HepG2 (cell line): ENCODE measurements at regions not wholly inside any gene's neighbourhood (a gene's known extent, or its start where the extent isn't known, plus 50 kb on each side); places are given as distances from the start of the nearest gene placed in this dataset.

Experiments
- ATAC-seq: fragments of 200-7000 bp; cut with Tn5 transposase; 3 replicates; pipeline ENCODE4 v1.9.1; 2020; ENCODE audit warnings: mild to moderate bottlenecking, moderate library complexity
- BruUV-seq: library from RNA; stranded (reverse); fragments of 400-500 nt; replicated peaks from 2 replicates; lab custom pipeline; 2021; lab: Mats Ljungman, UMichigan
- CTCF ChIA-PET: fragments of 300-600 bp; formaldehyde crosslinking; extraction: SDS; loops from one replicate; lab custom pipeline; 2021; ENCODE audit warnings: low total read pairs, inconsistent platforms, low intra/inter-chr PET ratio; lab: Yijun Ruan, JAX
- POLR2A ChIA-PET: fragments of 350-600 bp; sonication (Branson Sonifier 250); formaldehyde crosslinking; loops from one replicate; lab custom pipeline; 2020; ENCODE audit warnings: antibody characterized with exemption, inconsistent platforms; lab: Yijun Ruan, JAX
- DNase-seq: peaks from one replicate; pipeline ENCODE4 v3.0.0-alpha.2; 2015; ENCODE audit warnings: low spot score
- FAIRE-seq: peaks from 3 replicates; lab custom pipeline; 2011; peaks lifted over from hg19 to GRCh38; lab: Jason Lieb, UNC
- H2AFZ ChIP-seq: one replicate; pipeline ENCODE4 v1.6.1; 2011; ENCODE audit warnings: low read length, inconsistent platforms
- H3K27ac ChIP-seq: fragments of 300-600 bp; 3 replicates; pipeline ENCODE4 v1.8.0; 2011; ENCODE audit warnings: mixed run types, mild to moderate bottlenecking, mixed read lengths, low read length, inconsistent platforms; ENCODE audit not compliant: insufficient read depth; ENCODE audit errors: extremely low read length
- H3K27me3 ChIP-seq, 2 experiments: fragments of 200-600 bp in 1 of 2; 2 replicates in 1 of 2; 3 replicates in 1 of 2; pipeline versions ENCODE4 v1.6.0 to v1.8.0; 2011; ENCODE audit warnings: low read length in 2 of 2, mild to moderate bottlenecking in 2 of 2, moderate library complexity in 2 of 2, inconsistent platforms in 1 of 2; ENCODE audit not compliant: insufficient read depth in 2 of 2, control insufficient read depth in 1 of 2
- H3K36me3 ChIP-seq, 2 experiments: fragments of 200-600 bp in 1 of 2; replicated peaks in 1 of 2; 2 replicates in 1 of 2; 3 replicates in 1 of 2; pipeline versions ENCODE4 v1.5.1 to v1.8.0; 2011; ENCODE audit warnings: low read length in 2 of 2, inconsistent platforms in 1 of 2; ENCODE audit not compliant: insufficient read depth in 2 of 2, control insufficient read depth in 1 of 2
- H3K4me1 ChIP-seq: 2 replicates; pipeline ENCODE4 v1.5.1; 2012; ENCODE audit warnings: low read length, inconsistent platforms; ENCODE audit not compliant: insufficient read depth
- H3K4me2 ChIP-seq: 2 replicates; pipeline ENCODE4 v1.6.0; 2011; ENCODE audit warnings: low read depth, low read length, inconsistent platforms
- H3K4me3 ChIP-seq, 3 experiments: fragments of 200-600 bp in 1 of 3; sonication (generic), shearing (Covaris generic) in 1 of 3; replicated peaks in 1 of 3; 2 replicates each; pipeline ENCODE4 v1.5.1; 2011 to 2016; ENCODE audit warnings: low read length in 3 of 3, inconsistent platforms in 2 of 3, low read depth in 2 of 3, mild to moderate bottlenecking in 2 of 3, control low read depth in 1 of 3, mixed read lengths in 1 of 3; ENCODE audit not compliant: insufficient read depth in 1 of 3
- H3K79me2 ChIP-seq: one replicate; pipeline ENCODE4 v1.6.1; 2011; ENCODE audit warnings: low read length, inconsistent platforms; ENCODE audit not compliant: insufficient read depth
- H3K9ac ChIP-seq: 2 replicates; pipeline ENCODE4 v1.6.0; 2011; ENCODE audit warnings: mild to moderate bottlenecking, low read depth, low read length, inconsistent platforms; ENCODE audit not compliant: insufficient read depth
- H3K9me3 ChIP-seq: 2 replicates; pipeline ENCODE4 v1.5.1; 2012; ENCODE audit warnings: mild to moderate bottlenecking, low read length
- H4K20me1 ChIP-seq: 2 replicates; pipeline ENCODE4 v1.6.0; 2011; ENCODE audit warnings: inconsistent platforms, mild to moderate bottlenecking, low read length, moderate library complexity; ENCODE audit not compliant: insufficient read depth
- GTF3A ChIP-seq: sonication (generic); formaldehyde crosslinking; conservative IDR thresholded peaks from 2 replicates; pipeline ENCODE4 v1.4.0; 2020; ENCODE audit warnings: mild to moderate bottlenecking, missing genetic modification reagents
- GZF1 ChIP-seq: sonication (generic); formaldehyde crosslinking; IDR thresholded peaks from 2 replicates; pipeline ENCODE4 v1.5.1; 2020; ENCODE audit warnings: mild to moderate bottlenecking, missing genetic modification reagents
- TCF7 ChIP-seq: sonication (generic); IDR thresholded peaks from 2 replicates; pipeline ENCODE4 v1.6.1; 2016; ENCODE audit warnings: antibody characterized with exemption, low read depth
- THAP11 ChIP-seq: IDR thresholded peaks from 2 replicates; pipeline ENCODE4 v1.6.1; 2016; ENCODE audit warnings: missing biosample characterization, missing genetic modification reagents
- TRIM22 ChIP-seq: fragments of 450-650 bp; IDR thresholded peaks from 2 replicates; pipeline ENCODE4 v1.6.1; 2017
- ZBTB49 ChIP-seq: sonication (generic); formaldehyde crosslinking; IDR thresholded peaks from 2 replicates; pipeline ENCODE4 v1.4.0; 2020; ENCODE audit warnings: missing genetic modification reagents, borderline replicate concordance
- ZIK1 ChIP-seq: sonication (generic); formaldehyde crosslinking; IDR thresholded peaks from 2 replicates; pipeline ENCODE4 v1.5.0; 2020; ENCODE audit warnings: mild to moderate bottlenecking, low read depth, missing genetic modification reagents, borderline replicate concordance
- ZNF530 ChIP-seq: sonication (generic); formaldehyde crosslinking; IDR thresholded peaks from 2 replicates; pipeline ENCODE4 v1.5.0; 2020; ENCODE audit warnings: low read depth, mild to moderate bottlenecking, missing genetic modification reagents
- WGBS: methylation state at CpG from one replicate; pipeline ENCODE4 v1.1.6; 2017; ENCODE audit warnings: low lambda C conversion rate; 5-methylcytosine and 5-hydroxymethylcytosine counted together
- in situ Hi-C: cut with HindIII; loops from 2 replicates; pipeline ENCODE4 v1.10.0; 2017; ENCODE audit warnings: low pct_unique_long_range_greater_than_20kb; ENCODE audit not compliant: extremely low pct_ligation_motif_present
- intact Hi-C: fragments of 100-400 bp; cut with micrococcal nuclease; formaldehyde crosslinking; loops from one replicate; pipeline ENCODE4 v1.10.0; 2022; ENCODE audit not compliant: unreplicated experiment
- TF ChIP-seq, protein P1 (sequence below): sonication (generic); formaldehyde crosslinking; IDR thresholded peaks from 2 replicates; pipeline ENCODE4 v1.9.0; 2021; ENCODE audit warnings: missing genetic modification reagents, borderline replicate concordance
- TF ChIP-seq, protein P2 (sequence below), 2 experiments: fragments of 450-650 bp in 1 of 2; sonication (generic) in 1 of 2; formaldehyde crosslinking; IDR thresholded peaks; 2 replicates each; pipeline versions ENCODE4 v1.5.0 to v1.8.0; 2020 to 2022; ENCODE audit warnings: mild to moderate bottlenecking in 1 of 2, missing genetic modification reagents in 1 of 2

GRCh38 chr13:105167385-105167784 lies 1368.1 kb downstream of the EFNB2 start (continued):
- TF ChIP-seq TRIM22 (no peak), ZNF530 (CRISPR knock-in tag) (no peak), ZIK1 (CRISPR knock-in tag) (no peak)
- TF ChIP-seq, protein P1, sequence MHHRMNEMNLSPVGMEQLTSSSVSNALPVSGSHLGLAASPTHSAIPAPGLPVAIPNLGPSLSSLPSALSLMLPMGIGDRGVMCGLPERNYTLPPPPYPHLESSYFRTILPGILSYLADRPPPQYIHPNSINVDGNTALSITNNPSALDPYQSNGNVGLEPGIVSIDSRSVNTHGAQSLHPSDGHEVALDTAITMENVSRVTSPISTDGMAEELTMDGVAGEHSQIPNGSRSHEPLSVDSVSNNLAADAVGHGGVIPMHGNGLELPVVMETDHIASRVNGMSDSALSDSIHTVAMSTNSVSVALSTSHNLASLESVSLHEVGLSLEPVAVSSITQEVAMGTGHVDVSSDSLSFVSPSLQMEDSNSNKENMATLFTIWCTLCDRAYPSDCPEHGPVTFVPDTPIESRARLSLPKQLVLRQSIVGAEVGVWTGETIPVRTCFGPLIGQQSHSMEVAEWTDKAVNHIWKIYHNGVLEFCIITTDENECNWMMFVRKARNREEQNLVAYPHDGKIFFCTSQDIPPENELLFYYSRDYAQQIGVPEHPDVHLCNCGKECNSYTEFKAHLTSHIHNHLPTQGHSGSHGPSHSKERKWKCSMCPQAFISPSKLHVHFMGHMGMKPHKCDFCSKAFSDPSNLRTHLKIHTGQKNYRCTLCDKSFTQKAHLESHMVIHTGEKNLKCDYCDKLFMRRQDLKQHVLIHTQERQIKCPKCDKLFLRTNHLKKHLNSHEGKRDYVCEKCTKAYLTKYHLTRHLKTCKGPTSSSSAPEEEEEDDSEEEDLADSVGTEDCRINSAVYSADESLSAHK (CRISPR knock-in tag) = no peak

DNA sequence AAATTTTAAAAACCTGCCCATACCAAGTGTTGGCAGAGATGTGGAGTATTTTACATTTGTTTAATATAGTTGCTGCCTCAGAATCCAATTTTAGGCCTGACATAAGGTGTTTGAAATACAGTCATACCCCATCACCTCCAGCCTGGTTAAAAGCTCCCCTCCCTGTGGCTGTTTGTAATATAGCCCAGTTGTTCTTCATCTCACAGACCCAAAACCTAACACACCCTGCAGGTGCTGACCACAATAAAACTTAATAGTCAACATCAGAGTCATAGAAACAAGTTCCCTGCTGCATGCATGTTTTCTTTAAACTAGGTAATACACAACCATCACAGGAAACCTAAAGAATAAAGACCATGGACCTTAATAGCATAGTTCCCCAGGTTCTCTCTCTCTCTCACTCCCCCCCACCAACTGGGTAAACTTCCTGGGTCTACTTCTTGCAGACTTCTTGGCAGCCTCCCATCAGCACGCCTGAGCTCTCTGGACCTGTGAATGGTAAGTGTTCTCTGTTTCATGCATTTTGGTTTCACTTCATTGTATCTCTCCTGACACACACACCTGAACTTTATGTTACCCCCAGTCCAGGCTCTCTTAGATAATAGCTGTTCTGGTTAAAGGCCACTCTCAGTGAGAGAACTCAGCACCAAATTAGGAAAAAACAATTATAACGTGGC lies 1369.9 kb downstream of the EFNB2 start:
- intact Hi-C loops = no loop called here
- no peaks in the 10 kb centered on the region for H3K79me2 ChIP-seq
- no peaks in the 10 kb centered on the region for H3K4me1 ChIP-seq
- CTCF ChIA-PET = no interaction called here
- peaks cover 54% of the 10 kb centered on the region for H3K9me3 ChIP-seq
- FAIRE-seq (no peak), DNase-seq (no peak), ATAC-seq (no peak)
- 0% methylated on average over 2 of the region's 2 CpGs for WGBS
- no TSS peak for BruUV-seq
- H2AFZ ChIP-seq = no peak overlapping the region
- in situ Hi-C loops = no loop called here
- H3K36me3 ChIP-seq = no peaks in the 10 kb centered on the region
- no peaks in the 10 kb centered on the region for H3K27me3 ChIP-seq
- H3K4me3 ChIP-seq = no peak overlapping the region
- no peak overlapping the region for H3K4me2 ChIP-seq
- no peak overlapping the region for H3K9ac ChIP-seq
- no peaks in the 10 kb centered on the region for H4K20me1 ChIP-seq
- POLR2A ChIA-PET = no interaction called here
- no peak overlapping the region for H3K27ac ChIP-seq
- TF ChIP-seq GTF3A (no peak), ZBTB49 (CRISPR knock-in tag) (no peak), TCF7 (no peak), THAP11 (no peak), GZF1 (CRISPR knock-in tag) (no peak)
- TF ChIP-seq, protein P2, sequence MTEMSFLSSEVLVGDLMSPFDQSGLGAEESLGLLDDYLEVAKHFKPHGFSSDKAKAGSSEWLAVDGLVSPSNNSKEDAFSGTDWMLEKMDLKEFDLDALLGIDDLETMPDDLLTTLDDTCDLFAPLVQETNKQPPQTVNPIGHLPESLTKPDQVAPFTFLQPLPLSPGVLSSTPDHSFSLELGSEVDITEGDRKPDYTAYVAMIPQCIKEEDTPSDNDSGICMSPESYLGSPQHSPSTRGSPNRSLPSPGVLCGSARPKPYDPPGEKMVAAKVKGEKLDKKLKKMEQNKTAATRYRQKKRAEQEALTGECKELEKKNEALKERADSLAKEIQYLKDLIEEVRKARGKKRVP (CRISPR knock-in tag; IDR thresholded peaks at IDR 0.05) = no peak
